Medulla oblongata (tissue), 1 donor: ENCODE measurements at regions not wholly inside any gene's neighbourhood (a gene's known extent, or its start where the extent isn't known, plus 50 kb on each side); places are given as distances from the start of the nearest gene placed in this dataset.
A peak's percentile ranks its signal among the peaks of the same experiment; 100 is the strongest.

ENCODE experiments used
- DNase-seq: peaks from one replicate; pipeline ENCODE4 v3.0.0-alpha.2; 2015; ENCODE audit errors: extremely low spot score

DNA sequence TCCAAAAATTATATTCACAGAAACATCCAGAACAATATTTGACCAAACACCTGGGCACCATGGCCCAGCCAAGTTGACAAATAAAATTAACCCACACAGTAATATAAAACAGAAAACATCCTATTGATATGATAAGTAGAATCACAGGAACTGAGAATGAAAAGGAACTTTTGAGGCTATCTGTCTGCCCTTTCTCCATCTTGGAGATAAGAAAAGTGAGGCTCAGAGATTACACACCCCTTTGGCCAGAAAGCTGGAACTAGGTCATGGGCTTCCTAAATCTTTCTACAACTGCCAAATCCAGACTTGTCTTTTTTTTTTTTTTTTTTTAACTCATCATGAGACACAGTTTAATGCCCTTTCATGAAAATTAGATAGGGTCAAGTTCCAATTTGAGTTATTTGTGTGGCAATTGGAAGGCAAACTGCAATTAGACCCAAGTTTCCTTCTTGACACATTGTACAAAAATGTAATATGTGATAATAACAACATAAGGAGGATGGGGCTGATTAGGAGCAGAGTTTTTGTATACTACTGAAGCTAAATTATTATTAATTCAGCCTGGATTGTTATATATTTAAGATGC is 137.2 kb downstream of the RPL22L1 start:
- no peak for DNase-seq

- no peak for DNase-seq
Observed at GRCh38 chr3:170731281-170731680, 138.7 kb downstream of the RPL22L1 start.

DNA sequence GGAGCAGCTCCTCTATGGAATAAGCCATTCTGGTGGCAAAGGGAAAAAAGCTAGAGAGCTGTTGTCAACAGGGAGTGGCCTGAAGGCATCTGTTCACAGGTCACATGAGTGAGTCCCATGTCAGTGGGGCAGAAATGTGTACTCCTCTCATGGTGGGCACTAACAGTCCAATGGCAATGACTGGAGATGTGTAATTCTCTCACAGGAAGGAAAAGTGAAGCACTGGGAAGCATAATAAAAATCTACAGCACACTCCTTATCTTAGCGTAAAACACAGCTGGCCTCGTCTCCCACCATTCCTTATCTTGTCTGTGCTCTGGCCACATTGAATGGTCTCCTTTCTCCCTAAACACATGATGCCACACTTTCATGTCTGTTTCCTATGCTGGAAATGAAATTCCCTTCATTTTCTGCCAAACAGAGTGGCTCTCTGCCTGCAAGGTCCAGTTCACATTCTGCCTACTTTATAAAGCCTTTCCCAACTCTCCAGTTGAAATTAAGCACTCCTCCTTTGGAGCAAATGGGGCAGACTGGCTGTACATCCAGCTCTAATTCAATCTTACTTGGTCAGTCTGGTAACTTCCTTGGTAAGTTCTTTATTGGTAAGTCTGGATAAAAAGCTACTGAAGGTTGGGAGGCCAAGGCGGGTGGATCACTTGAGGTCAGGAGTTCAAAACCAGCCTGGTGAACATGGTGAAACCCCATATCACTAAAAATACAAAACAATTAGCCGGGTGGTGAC is 139.8 kb downstream of the RPL22L1 start:
- no peak for DNase-seq

DNA sequence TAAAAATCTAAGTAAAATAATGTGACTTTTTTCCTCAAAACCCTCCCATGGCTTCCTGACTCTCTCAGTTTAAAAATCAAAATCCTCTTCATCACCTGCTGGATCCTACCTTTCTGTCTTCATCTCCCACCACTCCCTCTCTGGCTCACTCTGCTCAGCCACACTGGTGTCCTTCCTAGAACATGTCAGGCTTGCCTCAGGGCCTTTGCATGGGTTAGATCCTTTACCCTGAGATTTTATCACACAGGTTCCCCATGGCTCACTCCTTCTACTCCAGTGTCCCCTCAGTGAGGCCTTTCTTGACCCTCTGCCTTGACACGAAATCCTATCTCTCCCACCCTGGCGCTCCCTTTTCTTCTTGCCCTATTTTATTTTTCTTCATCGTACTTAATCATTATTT is 141.8 kb downstream of the RPL22L1 start:
- no peak for DNase-seq

DNA sequence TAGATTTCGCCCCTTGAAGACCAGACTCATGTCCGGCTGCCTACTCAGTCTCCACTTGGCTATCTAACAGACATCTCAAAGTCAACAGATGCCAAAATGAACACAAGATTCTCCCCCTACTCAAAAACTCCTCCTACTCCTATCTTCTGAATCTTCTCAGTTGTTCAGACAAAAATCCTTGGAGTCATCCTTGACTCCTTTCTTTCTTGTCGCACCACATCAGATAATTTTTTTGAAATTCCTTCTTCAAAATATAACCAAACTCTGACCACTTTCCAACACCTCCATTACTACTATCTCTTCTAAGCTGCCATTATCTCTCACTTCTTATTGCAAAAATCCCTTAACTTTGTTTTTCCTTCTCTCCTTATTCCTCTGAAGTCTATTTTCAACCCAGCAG is 141.9 kb upstream of the SLC7A14 start:
- no peak for DNase-seq

- DNase-seq = peak; percentile 7
Observed at GRCh38 chr3:170726976-170727661, 141.2 kb upstream of the SLC7A14 start.

DNA sequence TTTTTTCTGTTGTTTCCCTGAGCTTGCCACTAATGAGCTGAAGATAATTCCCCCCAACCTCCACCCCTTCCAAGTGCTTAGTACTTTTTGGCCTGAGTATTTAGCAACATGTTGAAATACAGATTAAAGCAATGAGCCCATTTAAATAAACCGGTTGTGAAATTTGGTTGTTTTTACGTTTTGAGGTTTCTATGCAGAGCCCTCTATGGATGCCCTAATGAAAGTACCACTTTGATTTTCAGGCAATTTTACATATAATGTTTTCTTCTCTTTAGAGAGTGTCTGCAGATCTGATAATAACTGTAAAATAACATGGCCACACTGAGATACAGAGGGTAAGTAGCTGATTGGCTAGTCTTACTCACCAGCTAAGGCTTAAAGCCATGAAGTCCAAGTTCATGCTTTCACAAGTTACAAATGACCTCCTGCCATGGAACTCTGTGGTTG is 139.4 kb upstream of the SLC7A14 start:
- DNase-seq = peak; percentile 10

- DNase-seq = peak; percentile 12
Observed at GRCh38 chr3:170724599-170725280, 138.9 kb upstream of the SLC7A14 start.

DNA sequence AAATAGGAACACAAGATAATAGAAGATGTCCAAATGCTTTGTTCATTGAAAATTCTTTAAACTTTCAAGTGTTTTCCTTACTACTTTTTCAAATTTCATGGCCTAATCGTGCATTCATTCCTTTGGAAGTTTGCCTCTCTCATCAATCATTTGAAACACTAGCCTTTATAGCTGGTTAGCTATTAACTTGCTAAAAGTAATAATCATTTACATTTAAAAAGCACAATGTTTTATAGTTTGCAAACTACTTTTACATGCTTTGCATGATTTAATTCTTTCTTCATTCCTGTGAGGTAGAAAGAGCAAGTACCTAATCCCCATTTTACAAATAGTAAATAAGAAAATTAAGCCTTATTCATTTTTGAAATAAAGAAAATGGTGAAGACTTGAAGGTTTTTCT is 137.4 kb upstream of the SLC7A14 start:
- peak; percentile 5 for DNase-seq

DNA sequence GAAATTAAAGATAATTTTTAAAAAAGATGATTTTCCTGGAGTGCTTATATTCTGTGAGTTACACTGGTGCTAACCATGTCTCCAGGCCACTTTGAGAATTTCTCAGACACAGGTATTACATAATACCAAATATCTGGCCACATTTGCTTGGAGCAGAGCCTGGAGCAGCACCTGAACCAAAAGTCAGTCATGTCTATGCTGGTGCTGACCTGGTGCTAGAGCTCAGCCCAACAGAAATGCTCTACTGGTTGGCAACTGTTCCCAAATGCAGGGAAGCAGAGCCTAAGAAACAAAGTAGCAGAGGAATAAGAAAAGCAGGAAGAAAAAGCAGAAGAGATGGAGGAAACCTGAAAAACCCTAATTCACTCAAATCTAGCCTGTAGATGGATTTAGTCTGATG is 135.7 kb upstream of the SLC7A14 start:
- no peak for DNase-seq

GRCh38 chr3:170719300-170719699 is 133.4 kb upstream of the SLC7A14 start:
- DNase-seq = no peak

- DNase-seq = no peak
Observed at GRCh38 chr3:170718848-170719247, 133.0 kb upstream of the SLC7A14 start.

- no peak for DNase-seq
Observed at GRCh38 chr3:170717410-170718402, 131.8 kb upstream of the SLC7A14 start.

DNA sequence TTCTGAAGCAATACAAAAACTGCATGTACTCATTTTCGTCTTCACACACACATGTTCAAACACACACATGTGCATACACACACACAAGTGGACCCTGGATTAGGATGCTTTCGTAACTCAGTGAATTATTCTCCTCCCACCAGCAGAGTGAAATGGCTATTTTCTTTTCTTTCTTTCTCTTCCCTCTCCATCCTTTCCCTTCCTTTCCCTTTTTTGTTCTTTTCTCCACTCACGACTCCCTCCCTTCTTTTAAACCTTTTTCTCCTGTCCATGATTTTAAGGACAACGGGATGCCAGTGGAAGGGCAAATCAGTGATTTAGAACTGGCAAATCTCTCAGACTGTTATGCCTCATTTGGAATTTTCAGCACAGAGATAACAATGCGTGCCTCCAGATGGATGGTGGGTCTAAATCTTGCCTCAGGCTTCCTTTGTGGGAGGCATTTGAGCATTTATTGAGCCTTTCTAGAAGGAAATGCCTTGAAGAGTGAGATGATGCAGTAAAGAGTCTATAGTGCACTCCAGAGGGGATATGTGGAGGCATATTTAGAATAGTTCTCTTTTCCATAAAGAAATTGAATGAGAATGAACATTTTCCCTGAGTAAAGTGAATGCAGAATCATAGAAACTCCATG is 130.4 kb upstream of the SLC7A14 start:
- DNase-seq = no peak

- DNase-seq = no peak
Observed at GRCh38 chr3:170714562-170715535, 129.0 kb upstream of the SLC7A14 start.

DNA sequence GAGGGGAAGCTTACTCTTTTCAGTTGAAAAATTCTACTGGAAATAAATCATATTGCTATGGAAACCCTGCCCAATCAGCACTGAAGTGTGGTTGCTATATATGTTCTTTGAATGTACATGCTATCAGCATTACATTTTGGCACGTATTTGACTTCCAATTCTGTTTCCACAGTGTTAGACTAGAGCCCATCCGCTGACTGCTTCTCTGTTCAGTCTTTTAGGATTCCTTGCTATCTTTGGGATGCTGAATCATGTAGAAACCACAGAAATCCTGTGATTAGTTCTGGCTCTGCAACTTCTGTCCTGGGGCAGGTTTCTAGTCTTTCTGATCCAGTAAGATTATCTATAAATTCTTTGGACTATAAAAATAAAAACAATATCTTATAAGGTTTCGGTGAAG is 128.2 kb upstream of the SLC7A14 start:
- DNase-seq = no peak

DNA sequence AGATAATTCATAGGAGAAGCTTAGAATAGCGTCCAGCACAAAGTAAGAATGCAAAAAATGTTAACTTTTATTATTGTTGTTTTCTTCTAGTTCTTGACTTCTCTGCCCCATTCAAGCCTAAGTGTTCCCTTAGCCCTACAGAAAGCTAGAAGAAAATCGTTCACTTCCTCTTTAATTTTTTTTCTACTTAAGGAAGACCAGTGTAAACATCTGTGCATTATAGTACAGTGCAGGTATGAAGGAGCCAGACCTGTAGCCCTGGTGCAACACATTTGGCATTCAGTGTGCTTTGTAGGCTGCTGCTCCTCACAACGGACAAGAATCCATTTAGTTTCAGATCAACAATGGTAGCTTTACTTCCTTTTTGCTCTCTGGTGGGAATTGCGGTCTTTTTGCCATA is 127.8 kb upstream of the SLC7A14 start:
- no peak for DNase-seq

DNA sequence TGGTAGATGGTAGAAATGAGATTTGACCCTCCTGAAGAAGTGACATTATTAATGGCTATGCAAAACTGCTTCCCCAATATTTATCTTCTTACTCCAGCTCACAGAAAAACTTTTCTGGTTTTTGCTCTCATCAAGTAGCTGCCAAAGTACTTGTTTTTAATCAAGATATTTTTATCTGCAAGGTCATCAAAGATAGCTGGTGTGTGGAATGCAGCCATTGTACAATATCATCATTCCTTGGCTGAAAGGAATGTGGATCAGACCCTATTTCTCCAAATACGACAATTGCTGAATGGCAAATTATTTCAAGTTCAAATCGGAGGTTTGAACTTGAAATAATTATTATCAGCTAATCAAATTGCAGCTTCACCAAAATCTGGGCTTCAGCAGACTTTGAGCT is 126.9 kb upstream of the SLC7A14 start:
- no peak for DNase-seq

DNA sequence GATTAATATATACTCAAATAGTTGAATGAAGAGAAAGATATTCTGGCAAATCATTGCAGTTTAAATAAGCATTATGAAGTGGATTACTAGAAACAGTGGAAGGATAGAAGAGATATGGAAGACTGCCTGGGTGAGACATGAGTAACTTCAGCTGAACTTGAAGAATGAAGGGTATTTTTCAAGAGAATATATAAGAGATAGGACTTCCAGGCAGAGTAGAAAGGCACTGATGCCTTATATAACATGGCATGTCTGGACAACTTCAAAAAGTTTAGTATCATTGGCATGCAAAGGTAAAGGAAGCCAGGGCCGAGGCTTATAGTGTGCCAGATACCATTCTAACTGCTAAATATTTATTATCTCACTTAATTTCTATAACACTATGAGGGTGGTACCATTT is 126.5 kb upstream of the SLC7A14 start:
- no peak for DNase-seq

- DNase-seq = no peak
Observed at GRCh38 chr3:170711786-170712185, 125.9 kb upstream of the SLC7A14 start.
